HUES64 (cell line): ENCODE measurements at regions not wholly inside any gene's neighbourhood (a gene's known extent, or its start where the extent isn't known, plus 50 kb on each side); places are given as distances from the start of the nearest gene placed in this dataset.
A peak's percentile ranks its signal among the peaks of the same experiment; 100 is the strongest.

ENCODE experiments used
- H3K27ac ChIP-seq: 2 replicates; pipeline ENCODE4 v1.7.0; 2013; ENCODE audit warnings: low read depth, low read length, inconsistent platforms
- H3K27me3 ChIP-seq: 2 replicates; pipeline ENCODE4 v1.6.1; 2013; ENCODE audit warnings: mild to moderate bottlenecking, low read length; ENCODE audit not compliant: insufficient read depth
- H3K36me3 ChIP-seq: 2 replicates; pipeline ENCODE4 v1.6.1; 2013; ENCODE audit warnings: mild to moderate bottlenecking, low read length; ENCODE audit not compliant: insufficient read depth
- H3K4me1 ChIP-seq: 2 replicates; pipeline ENCODE4 v1.6.1; 2013; ENCODE audit warnings: mild to moderate bottlenecking, low read length, moderate library complexity; ENCODE audit not compliant: insufficient read depth
- H3K4me3 ChIP-seq: 2 replicates; pipeline ENCODE4 v1.5.1; 2013; ENCODE audit warnings: mild to moderate bottlenecking, low read length, moderate library complexity
- H3K9ac ChIP-seq: 2 replicates; pipeline ENCODE4 v1.6.1; 2013; ENCODE audit warnings: mild to moderate bottlenecking, low read depth, low read length
- H3K9me3 ChIP-seq: 2 replicates; pipeline ENCODE4 v1.6.1; 2013; ENCODE audit warnings: low read depth, low read length; ENCODE audit not compliant: insufficient read depth
- WGBS: fragments of 150-250, 120-280 bp; methylation state at CpG from one replicate; pipeline ENCODE4 v1.1.7; 2013; ENCODE audit warnings: missing lambda C conversion rate; 5-methylcytosine and 5-hydroxymethylcytosine counted together

DNA sequence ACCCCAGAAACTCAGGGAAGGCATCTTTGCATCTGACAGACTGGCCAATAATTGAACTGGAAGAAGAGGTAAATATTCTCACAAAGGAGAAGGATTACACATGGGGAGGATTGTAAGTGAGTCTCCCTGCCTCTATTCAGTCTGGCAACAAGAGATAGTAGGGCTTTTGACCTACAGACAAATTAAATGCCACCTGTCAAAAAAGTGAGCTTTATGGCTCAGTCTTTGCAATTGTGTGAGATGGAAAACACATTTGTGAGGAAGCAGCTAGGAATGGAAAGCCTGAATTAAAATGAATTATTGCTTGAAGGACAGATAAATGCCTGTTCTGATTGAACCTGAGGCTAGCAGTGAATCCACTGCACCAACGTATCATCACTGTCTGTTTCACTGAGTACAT, 173.3 kb upstream of the GOLIM4 start:
- Histone ChIP-seq H3K9ac (no peak overlapping the region), H3K27me3 (no peaks in the 10 kb centered on the region), H3K4me3 (no peak overlapping the region), H3K27ac (no peak overlapping the region), H3K36me3 (no peaks in the 10 kb centered on the region), H3K9me3 (no peaks in the 10 kb centered on the region), H3K4me1 (peaks cover 22% of the 10 kb centered on the region)
- WGBS, result 86% methylated on average over 1 of the region's 1 CpG

DNA sequence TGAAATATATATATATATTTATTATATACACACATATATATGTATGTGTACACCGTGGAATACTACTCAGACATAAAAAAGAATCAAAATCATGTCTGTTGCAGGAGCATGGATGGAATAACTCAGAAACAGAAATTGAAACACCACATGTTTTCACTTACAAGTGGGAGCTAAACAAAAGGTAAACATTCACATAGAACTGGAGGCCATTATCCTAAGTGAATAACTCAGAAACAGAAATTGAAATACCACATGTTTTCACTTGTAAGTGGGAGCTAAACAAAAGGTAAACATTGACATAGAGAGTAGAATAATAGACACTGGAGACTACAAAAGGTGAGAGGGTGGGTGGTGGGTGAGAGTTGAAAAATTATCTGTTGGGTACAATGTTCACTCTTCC, 171.5 kb upstream of the GOLIM4 start:
- no CpG with 5 or more reads among the region's 1 CpG for WGBS
- Histone ChIP-seq H3K4me3 (no peak overlapping the region), H3K9me3 (no peaks in the 10 kb centered on the region), H3K27me3 (no peaks in the 10 kb centered on the region), H3K27ac (no peak overlapping the region), H3K4me1 (peaks cover 20% of the 10 kb centered on the region), H3K9ac (no peak overlapping the region), H3K36me3 (no peaks in the 10 kb centered on the region)

DNA sequence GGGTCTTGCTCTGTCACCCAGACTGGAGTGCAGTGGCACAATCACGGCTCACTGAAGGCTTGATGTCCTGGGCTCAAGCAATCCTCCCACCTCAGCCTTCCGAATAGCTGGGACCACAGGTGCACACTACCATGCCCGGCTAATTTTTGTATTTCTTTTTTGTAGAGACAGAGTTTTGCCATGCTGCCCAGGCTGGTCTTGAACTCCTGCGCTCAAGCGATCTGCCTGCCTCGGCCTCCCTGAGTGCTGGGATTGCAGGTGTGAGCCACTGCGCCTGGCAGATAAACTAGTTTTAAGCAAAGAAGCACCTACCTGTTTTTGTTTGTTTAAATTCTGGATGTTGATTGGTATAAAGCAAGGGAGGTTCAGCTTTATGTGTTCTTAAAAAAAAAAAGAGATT, 170.6 kb upstream of the GOLIM4 start:
- no peak overlapping the region for H3K4me3 ChIP-seq
- no peaks in the 10 kb centered on the region for H3K27me3 ChIP-seq
- H3K36me3 ChIP-seq, result no peaks in the 10 kb centered on the region
- H3K27ac ChIP-seq, result no peak overlapping the region
- no peak overlapping the region for H3K9ac ChIP-seq
- H3K4me1 ChIP-seq, result peaks cover 12% of the 10 kb centered on the region
- WGBS, result 95% methylated on average over 7 of the region's 7 CpGs
- no peaks in the 10 kb centered on the region for H3K9me3 ChIP-seq

DNA sequence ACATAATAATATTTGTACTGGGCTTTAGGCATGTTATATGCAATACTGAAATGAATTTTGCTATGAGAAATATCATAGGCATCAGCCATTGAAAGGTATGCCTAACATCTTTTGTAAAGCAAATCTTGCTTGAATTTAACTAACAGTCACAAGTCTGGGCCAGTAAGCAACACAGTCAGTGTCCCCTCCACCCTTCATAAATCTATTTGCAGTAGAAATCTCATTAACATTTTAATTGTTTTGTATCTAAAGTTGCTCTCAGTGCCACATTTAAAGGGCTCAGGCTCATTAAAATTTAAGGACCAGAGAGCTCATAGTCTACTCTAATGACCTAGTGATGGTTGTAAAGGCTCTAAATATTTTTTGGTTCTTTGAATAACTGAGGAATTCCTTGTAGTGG, 167.2 kb upstream of the GOLIM4 start:
- Histone ChIP-seq H3K4me1 (peaks cover 7% of the 10 kb centered on the region; the same call in 1 of the 2 replicates), H3K4me3 (no peak overlapping the region), H3K27ac (no peak overlapping the region), H3K27me3 (no peaks in the 10 kb centered on the region), H3K9me3 (no peaks in the 10 kb centered on the region), H3K9ac (no peak overlapping the region), H3K36me3 (no peaks in the 10 kb centered on the region)

DNA sequence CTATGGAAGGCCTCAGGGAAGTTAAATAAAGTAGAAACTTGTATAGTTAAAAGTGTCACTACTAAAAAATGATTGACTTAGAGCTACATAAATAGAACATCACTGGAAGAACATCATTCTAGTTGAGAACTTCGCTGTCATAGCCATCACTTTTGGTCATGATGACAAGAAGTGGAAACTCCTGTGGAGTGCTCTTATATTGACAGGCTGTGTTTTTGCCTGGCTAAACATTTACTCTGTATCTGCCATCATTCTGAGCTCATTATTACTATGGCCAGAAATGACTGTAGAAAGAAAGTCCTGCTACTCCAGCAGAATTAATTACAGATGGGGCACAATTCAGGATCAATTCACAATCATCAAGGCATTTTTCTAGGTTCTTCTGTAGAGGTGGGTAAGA, 165.1 kb upstream of the GOLIM4 start:
- no peak overlapping the region for H3K4me3 ChIP-seq
- H3K36me3 ChIP-seq, result no peaks in the 10 kb centered on the region
- peaks cover 7% of the 10 kb centered on the region; the same call in 1 of the 2 replicates for H3K4me1 ChIP-seq
- WGBS, result 92% methylated on average over 1 of the region's 1 CpG
- 0 out of 2 replicates have a peak, but pooled peaks cover 3% of the 10 kb centered on the region for H3K9me3 ChIP-seq
- no peak overlapping the region for H3K27ac ChIP-seq
- no peak overlapping the region for H3K9ac ChIP-seq
- no peaks in the 10 kb centered on the region for H3K27me3 ChIP-seq

DNA sequence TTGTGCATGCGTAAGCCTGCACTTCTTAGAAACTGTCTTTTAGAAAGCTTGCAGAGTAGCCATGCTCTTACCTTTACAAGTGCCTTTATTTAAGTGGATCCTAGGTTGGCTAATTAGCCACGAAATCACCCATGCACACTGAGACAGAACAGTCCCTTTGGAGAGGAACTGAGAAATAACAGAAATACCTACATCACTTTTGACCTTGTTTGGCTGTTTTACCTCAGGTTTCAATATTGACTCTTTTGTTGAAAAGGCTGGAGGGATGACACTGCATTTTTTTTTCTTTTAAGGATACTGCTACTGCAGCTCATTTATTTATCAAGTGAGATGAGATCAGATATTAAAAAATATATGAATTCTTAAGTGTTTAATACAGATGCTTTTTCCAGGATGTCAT, 155.6 kb upstream of the GOLIM4 start:
- Histone ChIP-seq H3K36me3 (no peaks in the 10 kb centered on the region; the same call in 1 of the 2 replicates), H3K9me3 (peaks cover 16% of the 10 kb centered on the region; the same call in 1 of the 2 replicates), H3K4me3 (peak overlapping the region; percentile 68; the same call in 1 of the 2 replicates), H3K4me1 (peaks cover 17% of the 10 kb centered on the region), H3K27me3 (peaks cover 26% of the 10 kb centered on the region), H3K27ac (no peak overlapping the region), H3K9ac (no peak overlapping the region)
- WGBS, result 83% methylated on average over 2 of the region's 2 CpGs

DNA sequence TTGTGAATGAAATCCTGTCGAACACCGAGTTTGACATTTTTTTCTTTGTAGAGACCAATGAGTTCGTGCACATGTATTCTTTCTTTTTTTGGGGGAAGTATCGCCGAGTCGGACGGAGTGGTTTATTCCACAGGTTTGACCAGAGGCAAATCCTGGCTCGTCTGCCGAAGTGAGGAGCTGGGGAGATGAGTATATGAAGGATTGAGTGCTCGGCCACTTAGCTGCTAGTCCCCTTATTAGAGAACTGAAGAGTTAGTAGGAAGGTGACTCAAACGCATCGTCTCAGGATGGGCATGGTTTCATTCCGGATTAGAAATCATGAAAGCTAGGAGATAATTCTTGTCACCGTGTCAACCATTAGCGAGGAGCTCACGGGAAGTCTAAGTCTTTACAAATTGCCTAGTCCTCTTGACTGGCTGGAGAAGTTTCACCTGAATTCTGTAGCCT, 154.7 kb upstream of the GOLIM4 start:
- Histone ChIP-seq H3K9ac (peak overlapping the region; percentile 85), H3K4me3 (peak overlapping the region; percentile 68), H3K9me3 (peaks cover 10% of the 10 kb centered on the region; the same call in 1 of the 2 replicates), H3K36me3 (no peaks in the 10 kb centered on the region; the same call in 1 of the 2 replicates), H3K27me3 (peaks cover 26% of the 10 kb centered on the region), H3K27ac (no peak overlapping the region), H3K4me1 (peaks cover 17% of the 10 kb centered on the region)
- WGBS, result 2% methylated on average over 16 of the region's 16 CpGs

DNA sequence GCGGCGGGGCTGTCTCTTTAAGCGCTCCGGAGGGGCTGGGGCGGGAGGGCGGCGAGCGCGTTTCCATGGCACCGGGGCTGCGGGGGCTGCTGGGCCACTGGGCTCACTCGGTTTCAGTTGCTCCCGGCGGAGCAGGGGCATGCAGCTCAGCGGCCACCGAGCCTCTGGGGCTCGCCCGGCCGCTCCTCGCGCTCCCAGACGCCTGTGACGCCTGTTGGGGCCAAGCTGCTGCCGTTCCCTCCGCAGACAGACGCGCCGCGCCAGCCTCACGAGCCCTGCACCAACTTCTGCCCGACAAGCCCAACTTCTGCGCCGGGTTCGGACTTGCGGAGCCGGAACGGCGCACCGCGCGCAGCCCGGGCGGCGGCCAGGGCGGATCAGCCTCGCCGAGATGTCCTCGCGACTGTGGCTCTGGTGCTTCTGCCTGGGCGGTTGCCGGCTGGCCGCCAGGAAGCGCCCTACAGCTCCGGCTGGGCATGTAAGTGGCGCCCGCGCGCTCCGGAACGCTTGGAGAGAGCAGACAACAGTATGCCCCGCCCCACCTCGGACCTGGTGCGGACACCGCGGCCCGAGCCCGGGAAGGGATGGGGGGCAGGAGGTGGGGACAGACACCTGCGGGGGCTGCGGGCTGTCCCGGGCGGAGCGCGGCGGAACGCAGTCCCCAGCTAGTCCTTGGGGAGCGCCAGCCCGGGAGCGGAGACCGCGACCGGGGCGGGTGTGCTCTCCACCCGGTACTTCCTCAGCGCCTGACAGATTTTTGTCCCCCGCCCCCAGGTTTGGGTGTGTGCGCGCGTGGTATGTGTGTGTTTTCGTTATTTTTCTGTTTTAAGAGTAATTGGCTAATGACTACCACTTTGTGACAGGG, 154.1 kb upstream of the GOLIM4 start:
- under 1% methylated on average over 89 of the region's 89 CpGs for WGBS
- peak overlapping the region; percentile 85 for H3K9ac ChIP-seq
- peaks cover 26% of the 10 kb centered on the region for H3K27me3 ChIP-seq

DNA sequence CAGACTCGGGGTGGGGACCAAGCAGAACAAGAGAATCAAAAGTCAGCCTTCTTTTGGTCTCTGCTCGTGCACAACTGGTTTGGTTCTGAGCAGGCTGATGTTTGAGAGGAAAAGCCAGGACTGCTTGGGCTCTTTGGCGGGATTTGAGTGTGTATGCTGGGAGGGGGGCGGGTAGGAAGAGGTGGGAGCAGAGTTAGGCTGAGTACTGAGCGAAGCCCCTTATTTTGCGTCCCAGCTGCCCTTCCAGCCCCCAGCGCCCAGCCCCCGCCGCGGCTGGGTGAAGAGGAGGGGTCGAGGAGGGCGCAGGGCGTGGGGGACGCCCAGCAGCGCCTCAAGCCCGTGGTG, 153.5 kb upstream of the GOLIM4 start:
- Histone ChIP-seq H3K4me1 (peaks cover 17% of the 10 kb centered on the region), H3K9ac (peak overlapping the region; percentile 85), H3K36me3 (no peaks in the 10 kb centered on the region), H3K27ac (no peak overlapping the region), H3K4me3 (peak overlapping the region; percentile 68), H3K27me3 (peaks cover 26% of the 10 kb centered on the region), H3K9me3 (no peaks in the 10 kb centered on the region)
- WGBS, result under 1% methylated on average over 16 of the region's 16 CpGs

More for the DNA sequence above, 154.1 kb upstream of the GOLIM4 start:
- H3K9me3 ChIP-seq, result peaks cover 3% of the 10 kb centered on the region; the same call in 1 of the 2 replicates
- peak overlapping the region; percentile 68 for H3K4me3 ChIP-seq
- no peaks in the 10 kb centered on the region for H3K36me3 ChIP-seq
- H3K27ac ChIP-seq, result peak overlapping the region; percentile 67; the same call in 1 of the 2 replicates
- H3K4me1 ChIP-seq, result peaks cover 17% of the 10 kb centered on the region

DNA sequence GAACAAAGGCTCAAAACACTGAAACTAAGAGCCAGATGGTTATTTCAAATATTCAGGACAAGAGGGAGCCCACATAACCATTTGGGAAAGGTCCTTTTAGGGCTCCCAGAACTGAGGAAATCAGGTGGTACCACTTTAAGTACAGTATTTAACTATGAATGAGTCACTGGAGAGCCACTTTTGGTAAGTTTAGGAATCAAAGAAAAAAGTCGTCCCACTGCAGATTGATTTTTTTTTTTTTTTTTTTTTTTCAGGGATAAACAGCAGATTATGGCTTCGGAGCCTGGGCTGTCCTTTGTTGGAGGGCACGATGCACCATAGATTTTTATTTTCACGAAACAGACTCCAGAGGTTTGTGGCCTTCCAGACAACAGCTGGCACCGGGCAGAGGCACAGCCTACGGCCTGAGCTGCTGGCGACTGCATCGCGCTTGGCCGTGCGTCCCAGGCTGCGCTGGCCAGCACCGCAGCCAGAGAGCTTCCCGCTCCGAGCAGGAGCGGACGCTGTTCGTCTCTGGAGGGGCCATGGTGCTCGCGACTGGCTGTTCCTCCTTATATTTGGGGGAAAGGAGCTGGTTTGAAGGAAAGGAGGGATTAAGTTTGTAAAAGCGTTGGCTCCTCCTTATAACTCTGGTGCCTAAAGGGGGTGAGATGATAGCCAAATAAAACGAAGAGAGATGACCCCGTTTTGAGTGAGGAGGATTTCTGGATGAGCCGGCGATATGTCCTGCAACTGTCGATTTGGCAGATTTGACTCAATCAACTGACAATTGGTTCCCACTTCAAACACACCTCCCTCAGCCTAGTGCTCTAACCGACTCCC, 152.9 kb upstream of the GOLIM4 start:
- H3K9ac ChIP-seq, result peak overlapping the region; percentile 85
- 1% methylated on average over 27 of the region's 27 CpGs for WGBS
- peak overlapping the region; percentile 68 for H3K4me3 ChIP-seq
- H3K27me3 ChIP-seq, result peaks cover 26% of the 10 kb centered on the region
- no peak overlapping the region; the same call in 1 of the 2 replicates for H3K27ac ChIP-seq
- no peaks in the 10 kb centered on the region for H3K9me3 ChIP-seq
- H3K4me1 ChIP-seq, result peaks cover 17% of the 10 kb centered on the region
- no peaks in the 10 kb centered on the region for H3K36me3 ChIP-seq

DNA sequence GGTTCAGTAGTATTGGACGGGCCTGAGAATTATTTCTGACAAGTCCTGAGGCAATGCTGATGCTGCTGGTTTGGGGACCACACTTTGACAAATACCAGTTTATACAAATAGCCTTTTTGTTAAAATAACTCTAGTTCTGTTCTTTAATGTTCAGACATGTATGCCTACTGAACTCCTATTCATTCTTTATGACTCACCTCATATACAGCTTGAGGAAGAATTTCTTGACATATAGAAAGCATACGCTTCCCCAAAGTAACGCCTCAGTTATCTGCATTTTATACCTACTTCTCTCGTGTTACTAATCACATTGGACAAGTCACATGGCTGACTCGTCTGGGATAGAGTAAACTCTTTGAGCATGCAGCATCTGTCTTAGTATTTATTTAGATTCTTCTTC, 145.4 kb upstream of the GOLIM4 start:
- 95% methylated on average over 5 of the region's 5 CpGs for WGBS
- Histone ChIP-seq H3K9me3 (no peaks in the 10 kb centered on the region), H3K36me3 (no peaks in the 10 kb centered on the region), H3K4me1 (no peaks in the 10 kb centered on the region), H3K27ac (no peak overlapping the region), H3K27me3 (no peaks in the 10 kb centered on the region), H3K4me3 (no peak overlapping the region), H3K9ac (no peak overlapping the region)
